ENCODE measurements at regions not wholly inside any gene's neighbourhood (a gene's known extent, or its start where the extent isn't known, plus 50 kb on each side); places are given as distances from the start of the nearest gene placed in this dataset.

- TF ChIP-seq YY1 (IDR thresholded peaks at IDR 0.05; ENCODE audit: insufficient read depth, insufficient read length): no peak
- TF ChIP-seq ZNF274 (IDR thresholded peaks at IDR 0.05; ENCODE audit: low read depth, low read length): no peak
Measured at GRCh38 chr21:19326531-19327319, 923.1 kb upstream of the TMPRSS15 start.

Measured in NT2/D1 (cell line).